KBM-7 (cell line): ENCODE measurements at regions not wholly inside any gene's neighbourhood (a gene's known extent, or its start where the extent isn't known, plus 50 kb on each side); places are given as distances from the start of the nearest gene placed in this dataset.

Experiments
- DNase-seq: peaks from one replicate; pipeline ENCODE4 v3.0.0-alpha.2; 2015
- in situ Hi-C: fragments of 300-500 bp; cut with MboI; formaldehyde crosslinking; loops from 2 replicates; pipeline ENCODE4 v1.14.3; 2020; ENCODE audit warnings: low sequenced_read_pairs, low pct_unique_long_range_greater_than_20kb, mixed read lengths

GRCh38 chr5:117947121-117947520 lies 1041.2 kb downstream of the DTWD2 start:
- DNase-seq = no peak
- in situ Hi-C loops = no loop called here

GRCh38 chr5:117945258-117945657 lies 1043.1 kb downstream of the DTWD2 start:
- in situ Hi-C loops = no loop called here
- no peak for DNase-seq

GRCh38 chr5:117943541-117943940 lies 1044.8 kb downstream of the DTWD2 start:
- DNase-seq = peak; percentile 10
- in situ Hi-C loops = no loop called here

- in situ Hi-C loops = no loop called here
- no peak for DNase-seq
These were observed 1045.4 kb downstream of the DTWD2 start for GRCh38 chr5:117942861-117943519.

GRCh38 chr5:117893211-117893610 lies 1095.1 kb downstream of the DTWD2 start:
- in situ Hi-C loops = no loop called here
- DNase-seq = no peak

GRCh38 chr5:117892360-117892759 lies 1096.0 kb downstream of the DTWD2 start:
- in situ Hi-C loops = no loop called here

GRCh38 chr5:117889596-117889995 lies 1098.8 kb downstream of the DTWD2 start:
- DNase-seq = no peak

More at GRCh38 chr5:117892360-117892759, 1096.0 kb downstream of the DTWD2 start:
- DNase-seq = no peak

GRCh38 chr5:117888688-117889087 lies 1099.7 kb downstream of the DTWD2 start:
- in situ Hi-C loops = no loop called here
- no peak for DNase-seq

More at GRCh38 chr5:117889596-117889995, 1098.8 kb downstream of the DTWD2 start:
- in situ Hi-C loops = no loop called here

- no peak for DNase-seq
- in situ Hi-C loops = no loop called here
These were observed 1106.7 kb downstream of the DTWD2 start for GRCh38 chr5:117881426-117882230.

- no peak for DNase-seq
- in situ Hi-C loops = no loop called here
These were observed 1107.4 kb downstream of the DTWD2 start for GRCh38 chr5:117880932-117881331.

- DNase-seq = no peak
- in situ Hi-C loops = no loop called here
These were observed 1110.6 kb downstream of the DTWD2 start for GRCh38 chr5:117877731-117878130.

- in situ Hi-C loops = no loop called here
- DNase-seq = no peak
These were observed 1115.5 kb downstream of the DTWD2 start for GRCh38 chr5:117872798-117873368.

GRCh38 chr5:117869596-117869995 lies 1118.8 kb downstream of the DTWD2 start:
- no peak for DNase-seq
- in situ Hi-C loops = no loop called here

GRCh38 chr5:117863586-117864296 lies 1124.6 kb downstream of the DTWD2 start:
- in situ Hi-C loops = no loop called here
- DNase-seq = peak; percentile 2

- in situ Hi-C loops = no loop called here
- no peak for DNase-seq
These were observed 1127.8 kb downstream of the DTWD2 start for GRCh38 chr5:117860550-117860949.

GRCh38 chr5:117859176-117859575 lies 1129.2 kb downstream of the DTWD2 start:
- peak; percentile 4 for DNase-seq
- in situ Hi-C loops = no loop called here

GRCh38 chr5:117856713-117857112 lies 1131.6 kb downstream of the DTWD2 start:
- in situ Hi-C loops = no loop called here
- DNase-seq = no peak

- no peak for DNase-seq
- in situ Hi-C loops = no loop called here
These were observed 1150.6 kb downstream of the DTWD2 start for GRCh38 chr5:117837786-117838185.

GRCh38 chr5:117833691-117834090 lies 1154.7 kb downstream of the DTWD2 start:
- DNase-seq = no peak
- in situ Hi-C loops = no loop called here

- DNase-seq = no peak
- in situ Hi-C loops = no loop called here
These were observed 1158.7 kb downstream of the DTWD2 start for GRCh38 chr5:117829646-117830045.
